ENCODE measurements at regions not wholly inside any gene's neighbourhood (a gene's known extent, or its start where the extent isn't known, plus 50 kb on each side); places are given as distances from the start of the nearest gene placed in this dataset.
"Not testable (repeated sequence)": the region's sequence is repeated elsewhere in the genome, so short reads cannot be mapped to it uniquely, and the experiment has no call there.

DNA sequence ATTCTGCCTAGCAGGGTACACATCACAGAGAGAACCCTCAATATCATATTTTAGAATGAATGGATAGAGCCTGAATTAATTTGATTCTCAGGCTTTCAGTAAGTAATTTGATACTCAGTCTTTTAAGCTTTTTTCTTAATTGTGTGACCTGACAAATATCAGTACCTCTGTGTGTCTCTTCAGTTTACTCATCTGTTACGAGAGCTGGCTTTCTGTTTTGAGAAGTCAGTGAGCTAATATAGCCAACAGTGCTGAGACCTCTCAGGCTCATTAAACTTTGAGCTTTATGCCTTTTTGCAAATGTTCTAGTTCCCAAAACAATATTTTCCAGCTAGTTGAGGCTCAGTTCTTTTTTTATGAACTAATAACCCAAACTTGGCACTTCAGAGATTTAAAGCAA is 91.8 kb downstream of the KLRB1 start:
- not testable (repeated sequence) for TF ChIP-seq CTCF (IDR thresholded peaks at IDR 0.05; ENCODE audit: low read depth, low read length); EZH2phosphoT487 (IDR thresholded peaks at IDR 0.05; ENCODE audit: low read depth)
